Transverse colon (tissue), 4 donors: ENCODE measurements at regions not wholly inside any gene's neighbourhood (a gene's known extent, or its start where the extent isn't known, plus 50 kb on each side); places are given as distances from the start of the nearest gene placed in this dataset.

Experiments used
- DNase-seq: peaks from one replicate; pipeline ENCODE4 v3.0.0-alpha.2; 2019
- H3K27ac ChIP-seq, 4 donors: fragments of 200-600 bp; sonication (generic); 2 replicates each; pipeline ENCODE4 v1.5.1; 2016 to 2018; ENCODE audit warnings: inconsistent platforms in 4 of 4
- H3K27me3 ChIP-seq: fragments of 200-600 bp; sonication (generic); 2 replicates; pipeline ENCODE4 v1.5.1; 2017; ENCODE audit warnings: inconsistent platforms
- H3K36me3 ChIP-seq, 4 donors: fragments of 200-600 bp; sonication (generic); 2 replicates each; pipeline ENCODE4 v1.5.1; 2017 to 2019; ENCODE audit warnings: inconsistent platforms in 4 of 4
- H3K4me1 ChIP-seq, 4 donors: fragments of 200-600 bp; sonication (generic); 2 replicates each; pipeline ENCODE4 v1.5.1; 2017 to 2020; ENCODE audit warnings: inconsistent platforms in 4 of 4
- H3K4me3 ChIP-seq, 4 donors: fragments of 200-600 bp; sonication (generic); 1 replicate in 1 of 4; 2 replicates in 3 of 4; pipeline versions ENCODE4 v1.5.1 to v1.6.1; 2017 to 2019; ENCODE audit warnings: inconsistent platforms in 4 of 4
- H3K9me3 ChIP-seq, 2 donors: fragments of 200-600 bp; sonication (generic); 2 replicates each; pipeline ENCODE4 v1.5.1; 2017 to 2019; ENCODE audit warnings: inconsistent platforms in 2 of 2
- EP300 ChIP-seq: sonication (generic); formaldehyde crosslinking; IDR thresholded peaks from one replicate; pipeline ENCODE4 v1.6.1; 2017; ENCODE audit warnings: antibody characterized with exemption, low read depth
- POLR2A ChIP-seq: fragments of 450-650 bp; IDR thresholded peaks from one replicate; pipeline ENCODE4 v1.6.1; 2016; ENCODE audit warnings: antibody characterized with exemption, mild to moderate bottlenecking, moderate library complexity
- POLR2AphosphoS5 ChIP-seq, 3 donors: sonication (generic); formaldehyde crosslinking; IDR thresholded peaks; one replicate each; pipeline ENCODE4 v1.6.1; 2016; ENCODE audit warnings: antibody characterized with exemption in 3 of 3
- WGBS, 2 donors: methylation state at CpG; one replicate each; pipeline ENCODE4 v1.1.5; 2018; ENCODE audit warnings: low coverage in 1 of 2; 5-methylcytosine and 5-hydroxymethylcytosine counted together
- in situ Hi-C, 4 donors: fragments of 200-750 bp; cut with MboI; loops; one replicate each; pipeline versions ENCODE4 v1.15.0 to v1.15.1; 2017; ENCODE audit warnings: low sequenced_read_pairs in 3 of 4, low pct_ligation_motif_present in 1 of 4, low pct_unique_long_range_greater_than_20kb in 1 of 4
- intact Hi-C: fragments of 100-400 bp; cut with DNase I; formaldehyde crosslinking; loops from one replicate; pipeline ENCODE4 v1.15.1; 2023; ENCODE audit warnings: low total_unique reads
- TF ChIP-seq, protein P1 (sequence below), 5 experiments: fragments of 200-600 bp in 3 of 5; fragments of 450-650 bp in 2 of 5; sonication (generic) in 3 of 5; IDR thresholded peaks; 1 replicate in 2 of 5; 2 replicates in 3 of 5; pipeline ENCODE4 v1.5.1; 2016 to 2017; ENCODE audit warnings: antibody characterized with exemption in 5 of 5, inconsistent platforms in 3 of 5, mild to moderate bottlenecking in 2 of 5, moderate library complexity in 1 of 5

DNA sequence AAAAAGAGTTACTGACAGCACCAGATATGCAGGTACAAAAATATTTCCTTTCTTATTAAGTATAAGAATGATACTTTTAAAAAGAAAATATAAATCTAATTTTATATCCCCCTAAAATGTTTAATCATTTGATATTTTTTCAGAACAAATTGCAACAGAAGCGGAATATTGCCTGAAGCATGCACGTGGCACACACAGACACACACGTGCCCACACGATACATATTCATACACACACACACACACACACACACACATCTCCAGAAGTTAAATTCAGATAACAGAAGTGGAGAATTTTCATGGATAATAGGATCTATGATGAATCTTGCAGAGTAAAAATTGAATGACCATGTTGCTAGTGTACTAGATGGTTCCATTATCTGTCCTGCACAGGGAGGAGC is 445.2 kb downstream of the GPAT3 start:
- TF ChIP-seq, protein P1, sequence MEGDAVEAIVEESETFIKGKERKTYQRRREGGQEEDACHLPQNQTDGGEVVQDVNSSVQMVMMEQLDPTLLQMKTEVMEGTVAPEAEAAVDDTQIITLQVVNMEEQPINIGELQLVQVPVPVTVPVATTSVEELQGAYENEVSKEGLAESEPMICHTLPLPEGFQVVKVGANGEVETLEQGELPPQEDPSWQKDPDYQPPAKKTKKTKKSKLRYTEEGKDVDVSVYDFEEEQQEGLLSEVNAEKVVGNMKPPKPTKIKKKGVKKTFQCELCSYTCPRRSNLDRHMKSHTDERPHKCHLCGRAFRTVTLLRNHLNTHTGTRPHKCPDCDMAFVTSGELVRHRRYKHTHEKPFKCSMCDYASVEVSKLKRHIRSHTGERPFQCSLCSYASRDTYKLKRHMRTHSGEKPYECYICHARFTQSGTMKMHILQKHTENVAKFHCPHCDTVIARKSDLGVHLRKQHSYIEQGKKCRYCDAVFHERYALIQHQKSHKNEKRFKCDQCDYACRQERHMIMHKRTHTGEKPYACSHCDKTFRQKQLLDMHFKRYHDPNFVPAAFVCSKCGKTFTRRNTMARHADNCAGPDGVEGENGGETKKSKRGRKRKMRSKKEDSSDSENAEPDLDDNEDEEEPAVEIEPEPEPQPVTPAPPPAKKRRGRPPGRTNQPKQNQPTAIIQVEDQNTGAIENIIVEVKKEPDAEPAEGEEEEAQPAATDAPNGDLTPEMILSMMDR (IDR thresholded peaks at IDR 0.05) = no peak
- TF ChIP-seq EP300 = no peak
- TF ChIP-seq POLR2AphosphoS5 (IDR thresholded peaks at IDR 0.05) = no peak
- no peak for TF ChIP-seq POLR2A
- Histone ChIP-seq H3K4me3 (no peak overlapping the region), H3K27me3 (no peaks in the 10 kb centered on the region), H3K9me3 (no peaks in the 10 kb centered on the region), H3K4me1 (no peaks in the 10 kb centered on the region), H3K27ac (no peak overlapping the region), H3K36me3 (no peaks in the 10 kb centered on the region)
- intact Hi-C loops (no loop called here), in situ Hi-C loops (no loop called here)
- WGBS, 2 donors = 91 to 94% methylated on average over 4 of the region's 4 CpGs
- no peak for DNase-seq

DNA sequence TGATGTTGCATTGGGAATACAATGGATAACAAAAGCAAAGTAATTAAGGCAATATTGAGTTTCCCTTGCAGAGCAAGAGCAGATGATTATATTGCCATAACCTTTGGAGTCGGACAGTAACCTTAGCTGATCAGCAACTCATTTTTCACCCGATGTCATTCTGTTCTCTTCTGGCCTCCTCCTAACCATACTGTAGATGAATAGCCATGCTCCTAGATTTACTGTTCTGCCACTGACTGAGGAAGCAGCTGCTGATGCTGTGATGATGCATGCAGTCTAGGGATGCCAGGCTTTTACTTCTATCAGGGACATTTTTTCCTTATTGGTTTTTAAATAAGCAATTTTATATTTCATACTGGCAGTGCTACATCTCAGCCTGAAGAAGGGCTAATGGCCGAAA is 443.9 kb downstream of the GPAT3 start:
- WGBS, 2 donors = 84 to 86% methylated on average over 2 to 3 of the region's 3 CpGs
- intact Hi-C loops (no loop called here), in situ Hi-C loops (no loop called here)
- no peaks in the 10 kb centered on the region for H3K9me3 ChIP-seq
- no peaks in the 10 kb centered on the region for H3K36me3 ChIP-seq
- no peak overlapping the region for H3K4me3 ChIP-seq
- DNase-seq = no peak
- no peak overlapping the region for H3K27ac ChIP-seq
- TF ChIP-seq POLR2AphosphoS5 (IDR thresholded peaks at IDR 0.05) (no peak), POLR2A (no peak)
- no peaks in the 10 kb centered on the region for H3K27me3 ChIP-seq
- H3K4me1 ChIP-seq = no peaks in the 10 kb centered on the region

DNA sequence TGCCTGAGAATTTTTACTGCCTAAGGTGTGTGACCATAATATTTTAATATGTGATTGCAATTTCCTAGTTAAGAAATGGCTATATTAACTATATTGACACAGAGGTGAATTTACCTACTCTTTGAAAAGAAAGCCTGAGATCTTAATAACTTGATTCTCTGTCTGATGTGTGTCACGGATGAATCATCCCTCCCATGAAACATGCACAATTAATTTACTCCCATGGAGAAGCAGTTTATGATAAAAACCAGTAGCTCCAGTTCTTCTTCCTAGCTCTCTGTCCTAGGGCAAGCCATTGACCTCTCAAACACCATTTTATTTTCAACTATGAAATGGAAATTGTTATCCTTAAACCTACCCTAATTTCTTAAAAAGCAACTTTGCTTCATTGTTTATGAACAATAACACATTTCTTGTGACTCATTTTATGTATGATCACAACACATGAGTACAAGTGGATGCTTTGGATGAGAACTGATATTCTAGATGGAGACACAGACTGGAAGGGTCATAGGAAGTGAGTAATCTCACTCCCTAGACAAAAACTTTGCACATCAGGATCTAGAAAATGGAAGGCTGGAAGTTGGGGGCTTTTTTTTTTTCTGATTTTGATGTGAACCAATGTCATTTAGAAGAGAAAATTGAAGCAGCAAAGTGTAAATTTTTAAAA is 438.3 kb downstream of the GPAT3 start:
- 66 to 87% methylated on average over 1 of the region's 1 CpG for WGBS, 2 donors
- Histone ChIP-seq H3K27me3 (no peaks in the 10 kb centered on the region), H3K4me1 (no peaks in the 10 kb centered on the region), H3K9me3 (no peaks in the 10 kb centered on the region), H3K27ac (no peak overlapping the region), H3K4me3 (no peak overlapping the region), H3K36me3 (no peaks in the 10 kb centered on the region)
- intact Hi-C loops = no loop called here
- in situ Hi-C loops = no loop called here
- TF ChIP-seq EP300 (no peak), POLR2AphosphoS5 (IDR thresholded peaks at IDR 0.05) (no peak), POLR2A (no peak)
- TF ChIP-seq, protein P1 (IDR thresholded peaks at IDR 0.05) = no peak
- no peak for DNase-seq

DNA sequence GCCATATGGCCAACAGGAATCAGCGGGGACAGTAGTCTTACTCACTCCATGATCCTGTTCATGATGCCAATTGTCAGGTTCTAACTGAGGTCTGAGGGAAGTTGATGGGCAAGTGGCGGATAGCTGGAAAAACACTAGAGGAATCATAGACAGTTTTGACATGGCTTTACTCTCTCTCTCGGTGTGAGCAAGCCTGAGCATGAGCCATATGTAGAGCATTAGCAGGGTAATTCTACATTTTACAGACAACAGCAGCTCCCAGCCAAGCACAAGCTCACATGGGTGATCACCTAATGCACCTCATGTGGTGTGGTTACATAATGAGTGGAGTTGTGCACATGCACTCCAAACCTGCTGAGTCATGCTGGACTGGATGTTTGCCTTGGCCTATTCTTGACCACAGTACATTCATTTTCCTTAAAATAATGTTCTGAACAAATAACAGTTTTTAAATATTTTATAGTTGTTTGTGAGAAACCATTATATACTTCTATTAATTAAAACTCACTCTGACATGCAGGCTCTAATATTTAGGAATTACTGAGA is 429.2 kb downstream of the GPAT3 start:
- Histone ChIP-seq H3K4me1 (no peaks in the 10 kb centered on the region), H3K36me3 (no peaks in the 10 kb centered on the region), H3K4me3 (no peak overlapping the region), H3K27me3 (no peaks in the 10 kb centered on the region), H3K27ac (no peak overlapping the region), H3K9me3 (no peaks in the 10 kb centered on the region)
- in situ Hi-C loops = no loop called here
- TF ChIP-seq EP300 (no peak), POLR2A (no peak), POLR2AphosphoS5 (IDR thresholded peaks at IDR 0.05) (no peak)
- TF ChIP-seq, protein P1 (IDR thresholded peaks at IDR 0.05) = no peak
- intact Hi-C loops = no loop called here
- 59% methylated on average over 3 of the region's 3 CpGs; no CpG with 5 or more reads in 1 of the 2 donors for WGBS, 2 donors
- no peak for DNase-seq
